ENCODE measurements at regions not wholly inside any gene's neighbourhood (a gene's known extent, or its start where the extent isn't known, plus 50 kb on each side); places are given as distances from the start of the nearest gene placed in this dataset.

DNA sequence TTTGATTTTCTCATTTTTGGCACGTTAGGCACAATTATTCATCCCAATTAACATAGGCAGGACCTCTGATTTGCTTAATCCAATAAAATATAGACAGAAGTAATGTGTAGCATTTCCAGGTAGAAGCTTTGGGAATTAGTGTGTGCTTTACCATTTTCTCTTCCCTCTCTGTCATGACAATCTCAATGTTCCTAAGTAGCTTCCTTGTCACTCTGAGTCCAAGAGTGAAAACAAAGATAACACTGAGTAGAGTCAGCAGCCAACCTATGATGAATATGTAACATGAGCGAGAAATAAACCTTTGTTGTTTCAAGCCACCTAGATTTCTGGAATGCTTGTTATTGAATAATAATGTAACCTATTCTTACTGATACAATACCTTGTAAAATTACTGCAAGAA is 283.8 kb downstream of the OMA1 start:
- 67 to 80% methylated on average over 2 of the region's 2 CpGs for WGBS, 2 donors
- Histone ChIP-seq H3K36me3 (no peaks in the 10 kb centered on the region), H3K27me3 (no peaks in the 10 kb centered on the region), H3K27ac (no peak overlapping the region), H3K9me3 (no peaks in the 10 kb centered on the region), H3K4me3 (no peak overlapping the region), H3K4me1 (no peaks in the 10 kb centered on the region)
- intact Hi-C loops (cut with DNase I) = no loop called here
- DNase-seq = no peak
- no peak for TF ChIP-seq POLR2A (IDR thresholded peaks at IDR 0.05)
- TF ChIP-seq, protein P1, sequence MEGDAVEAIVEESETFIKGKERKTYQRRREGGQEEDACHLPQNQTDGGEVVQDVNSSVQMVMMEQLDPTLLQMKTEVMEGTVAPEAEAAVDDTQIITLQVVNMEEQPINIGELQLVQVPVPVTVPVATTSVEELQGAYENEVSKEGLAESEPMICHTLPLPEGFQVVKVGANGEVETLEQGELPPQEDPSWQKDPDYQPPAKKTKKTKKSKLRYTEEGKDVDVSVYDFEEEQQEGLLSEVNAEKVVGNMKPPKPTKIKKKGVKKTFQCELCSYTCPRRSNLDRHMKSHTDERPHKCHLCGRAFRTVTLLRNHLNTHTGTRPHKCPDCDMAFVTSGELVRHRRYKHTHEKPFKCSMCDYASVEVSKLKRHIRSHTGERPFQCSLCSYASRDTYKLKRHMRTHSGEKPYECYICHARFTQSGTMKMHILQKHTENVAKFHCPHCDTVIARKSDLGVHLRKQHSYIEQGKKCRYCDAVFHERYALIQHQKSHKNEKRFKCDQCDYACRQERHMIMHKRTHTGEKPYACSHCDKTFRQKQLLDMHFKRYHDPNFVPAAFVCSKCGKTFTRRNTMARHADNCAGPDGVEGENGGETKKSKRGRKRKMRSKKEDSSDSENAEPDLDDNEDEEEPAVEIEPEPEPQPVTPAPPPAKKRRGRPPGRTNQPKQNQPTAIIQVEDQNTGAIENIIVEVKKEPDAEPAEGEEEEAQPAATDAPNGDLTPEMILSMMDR (IDR thresholded peaks at IDR 0.05) = no peak

DNA sequence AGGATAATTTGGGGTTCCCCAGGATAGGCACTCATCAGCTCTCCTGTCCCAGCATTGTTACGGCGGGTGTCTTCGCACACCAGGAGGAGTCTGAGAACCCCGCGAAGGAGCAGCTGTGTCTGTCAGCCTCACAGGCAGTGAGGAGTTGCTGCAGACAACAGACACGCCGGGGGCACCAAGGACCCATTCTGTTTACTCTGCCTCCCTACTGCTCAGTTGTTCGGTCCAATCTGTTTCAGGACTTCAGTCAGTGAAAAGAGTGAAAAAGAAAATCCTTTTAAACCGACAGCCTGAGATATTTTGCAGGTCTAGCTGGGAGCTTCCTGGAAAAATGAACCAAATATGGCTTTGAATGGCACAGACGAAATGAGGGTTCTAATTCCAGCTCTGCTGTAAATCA is 288.4 kb downstream of the OMA1 start:
- intact Hi-C loops (cut with DNase I) = no loop called here
- H3K4me3 ChIP-seq = no peak overlapping the region
- H3K36me3 ChIP-seq = no peaks in the 10 kb centered on the region
- no peak for DNase-seq
- no peak for TF ChIP-seq POLR2A (IDR thresholded peaks at IDR 0.05)
- TF ChIP-seq, protein P1 (IDR thresholded peaks at IDR 0.05) = no peak
- no peaks in the 10 kb centered on the region for H3K4me1 ChIP-seq
- H3K27me3 ChIP-seq = no peaks in the 10 kb centered on the region
- 74 to 81% methylated on average over 7 to 9 of the region's 10 CpGs for WGBS, 2 donors
- H3K27ac ChIP-seq = no peak overlapping the region
- no peaks in the 10 kb centered on the region for H3K9me3 ChIP-seq

- no peak overlapping the region for H3K4me3 ChIP-seq
- no peak overlapping the region for H3K27ac ChIP-seq
- TF ChIP-seq POLR2A (IDR thresholded peaks at IDR 0.05) = no peak
- TF ChIP-seq, protein P1 (IDR thresholded peaks at IDR 0.05) = no peak
- no peaks in the 10 kb centered on the region for H3K27me3 ChIP-seq
- H3K4me1 ChIP-seq = no peaks in the 10 kb centered on the region
- H3K36me3 ChIP-seq = no peaks in the 10 kb centered on the region
- H3K9me3 ChIP-seq = no peaks in the 10 kb centered on the region
- 75% methylated on average over 1 of the region's 1 CpG for WGBS, 2 donors
- DNase-seq = no peak
- intact Hi-C loops (cut with DNase I) = no loop called here
Measured at GRCh38 chr1:58257003-58257402, 289.5 kb downstream of the OMA1 start.

- H3K9me3 ChIP-seq = no peaks in the 10 kb centered on the region
- TF ChIP-seq, protein P1 (IDR thresholded peaks at IDR 0.05) = no peak
- no peak for TF ChIP-seq POLR2A (IDR thresholded peaks at IDR 0.05)
- 86 to 89% methylated on average over 3 of the region's 3 CpGs for WGBS, 2 donors
- no peak overlapping the region for H3K4me3 ChIP-seq
- H3K4me1 ChIP-seq = no peaks in the 10 kb centered on the region
- intact Hi-C loops (cut with DNase I) = no loop called here
- H3K27ac ChIP-seq = no peak overlapping the region
- H3K36me3 ChIP-seq = no peaks in the 10 kb centered on the region
- DNase-seq = no peak
- H3K27me3 ChIP-seq = no peaks in the 10 kb centered on the region
Measured at GRCh38 chr1:58256546-58256945, 290.0 kb downstream of the OMA1 start.

DNA sequence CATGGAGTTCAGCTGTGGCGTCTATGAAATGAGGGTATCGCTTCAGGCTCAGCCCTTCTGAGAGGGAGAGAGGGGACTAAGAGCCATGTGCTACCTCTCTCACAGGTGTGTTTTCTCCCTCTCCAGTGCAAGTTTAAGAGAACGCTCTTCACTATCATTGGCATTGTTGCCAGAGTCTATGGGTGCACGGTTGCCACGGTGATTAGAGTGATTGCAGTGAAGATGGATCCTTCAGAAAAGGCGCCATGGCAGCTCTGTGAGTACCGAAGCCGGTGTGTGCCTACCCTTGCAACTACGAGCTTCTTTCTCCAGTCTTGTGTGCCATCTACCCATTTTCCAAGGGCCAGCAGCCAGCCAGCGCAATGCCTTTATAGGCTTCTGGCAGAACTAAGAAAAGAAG is 290.5 kb downstream of the OMA1 start:
- Histone ChIP-seq H3K36me3 (no peaks in the 10 kb centered on the region), H3K4me1 (no peaks in the 10 kb centered on the region), H3K9me3 (no peaks in the 10 kb centered on the region), H3K27ac (no peak overlapping the region), H3K4me3 (no peak overlapping the region), H3K27me3 (peaks cover 0 to 3% (median 0%) of the 10 kb centered on the region in 4 donors)
- DNase-seq = no peak
- TF ChIP-seq POLR2A (IDR thresholded peaks at IDR 0.05) = no peak
- TF ChIP-seq, protein P1 (IDR thresholded peaks at IDR 0.05) = no peak
- intact Hi-C loops (cut with DNase I) = no loop called here
- WGBS, 2 donors = 84 to 89% methylated on average over 10 of the region's 10 CpGs
